ENCODE measurements at regions not wholly inside any gene's neighbourhood (a gene's known extent, or its start where the extent isn't known, plus 50 kb on each side); places are given as distances from the start of the nearest gene placed in this dataset.

DNA sequence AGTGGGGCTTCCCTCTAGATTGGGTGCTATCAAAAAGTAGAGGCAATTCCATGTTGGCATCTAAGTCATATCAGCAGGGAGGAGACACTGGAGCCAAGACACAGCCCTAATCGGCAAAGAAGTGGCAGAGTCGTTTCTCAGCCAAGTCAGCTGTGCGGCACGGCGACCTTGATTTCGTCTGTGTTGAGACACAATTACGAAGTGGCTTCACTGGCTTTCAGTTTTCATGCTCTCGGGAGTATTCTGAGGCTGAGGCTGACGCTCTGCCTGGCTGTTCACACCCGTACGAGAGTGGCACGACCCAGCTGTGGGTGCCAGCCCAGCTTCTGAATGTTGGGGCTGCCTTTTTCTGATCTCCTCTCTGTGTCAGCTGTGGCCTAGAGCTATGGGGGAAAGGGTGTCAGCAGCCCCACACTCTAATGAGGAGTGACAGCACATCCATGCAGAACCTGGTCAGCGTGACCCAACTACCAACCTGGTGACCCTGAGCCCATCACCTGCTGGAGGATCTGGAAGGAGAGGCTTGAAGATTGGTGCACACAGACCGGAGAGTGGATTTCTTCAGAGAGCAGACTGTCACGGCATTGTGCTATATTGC lies 105.7 kb upstream of the TMEM45B start:
- no peak for TF ChIP-seq POLR2A (IDR thresholded peaks at IDR 0.05; ENCODE audit: extremely low read depth, insufficient read length)
- TF ChIP-seq, protein P1, sequence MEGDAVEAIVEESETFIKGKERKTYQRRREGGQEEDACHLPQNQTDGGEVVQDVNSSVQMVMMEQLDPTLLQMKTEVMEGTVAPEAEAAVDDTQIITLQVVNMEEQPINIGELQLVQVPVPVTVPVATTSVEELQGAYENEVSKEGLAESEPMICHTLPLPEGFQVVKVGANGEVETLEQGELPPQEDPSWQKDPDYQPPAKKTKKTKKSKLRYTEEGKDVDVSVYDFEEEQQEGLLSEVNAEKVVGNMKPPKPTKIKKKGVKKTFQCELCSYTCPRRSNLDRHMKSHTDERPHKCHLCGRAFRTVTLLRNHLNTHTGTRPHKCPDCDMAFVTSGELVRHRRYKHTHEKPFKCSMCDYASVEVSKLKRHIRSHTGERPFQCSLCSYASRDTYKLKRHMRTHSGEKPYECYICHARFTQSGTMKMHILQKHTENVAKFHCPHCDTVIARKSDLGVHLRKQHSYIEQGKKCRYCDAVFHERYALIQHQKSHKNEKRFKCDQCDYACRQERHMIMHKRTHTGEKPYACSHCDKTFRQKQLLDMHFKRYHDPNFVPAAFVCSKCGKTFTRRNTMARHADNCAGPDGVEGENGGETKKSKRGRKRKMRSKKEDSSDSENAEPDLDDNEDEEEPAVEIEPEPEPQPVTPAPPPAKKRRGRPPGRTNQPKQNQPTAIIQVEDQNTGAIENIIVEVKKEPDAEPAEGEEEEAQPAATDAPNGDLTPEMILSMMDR (IDR thresholded peaks at IDR 0.05; ENCODE audit: low read depth, low read length) = no peak
- TF ChIP-seq MAX (IDR thresholded peaks at IDR 0.05; ENCODE audit: low read depth, low read length) = no peak

Data from NB4 (cell line).